Activated T-helper 1 cell treated with Interleukin-2 at 50 U/mL for 16 hours (primary cell): ENCODE measurements at regions not wholly inside any gene's neighbourhood (a gene's known extent, or its start where the extent isn't known, plus 50 kb on each side); places are given as distances from the start of the nearest gene placed in this dataset.
"Not testable (repeated sequence)": the region's sequence is repeated elsewhere in the genome, so short reads cannot be mapped to it uniquely, and the experiment has no call there.

Experiments used
- DNase-seq: peaks from one replicate; pipeline ENCODE4 v3.0.0-alpha.2; 2020; ENCODE audit warnings: low read depth

GRCh38 chr10:78416031-78417011 is 382.7 kb downstream of the RPS24 start:
- DNase-seq, result no peak

- DNase-seq, result no peak
These were observed 384.0 kb downstream of the RPS24 start for GRCh38 chr10:78417425-78418370.

GRCh38 chr10:78419481-78420265 is 386.0 kb downstream of the RPS24 start:
- DNase-seq, result no peak

- DNase-seq, result no peak
These were observed 387.5 kb downstream of the RPS24 start for GRCh38 chr10:78420946-78421735.

- DNase-seq, result not testable (repeated sequence)
These were observed 390.4 kb downstream of the RPS24 start for GRCh38 chr10:78424050-78424449.

DNA sequence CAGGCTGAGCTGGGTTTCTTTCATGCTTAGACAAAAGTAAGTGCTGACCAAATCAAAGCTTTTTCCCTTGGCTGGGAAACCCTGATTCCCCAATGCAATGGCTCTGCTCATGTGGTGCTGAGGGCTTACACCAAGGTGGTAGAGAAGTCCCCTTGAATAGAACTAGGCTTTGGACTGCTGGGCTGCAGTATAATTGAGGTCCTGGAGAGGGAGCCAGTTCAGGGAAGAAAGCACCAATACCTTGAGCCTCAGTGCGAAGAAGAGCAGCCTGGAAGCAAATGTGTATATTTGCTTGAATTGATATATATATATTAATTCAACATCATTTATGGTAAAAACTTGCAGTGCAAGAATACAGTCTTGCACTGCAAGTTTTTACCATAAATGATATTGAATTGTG is 391.1 kb downstream of the RPS24 start:
- DNase-seq, result no peak

- DNase-seq, result no peak
These were observed 392.5 kb downstream of the RPS24 start for GRCh38 chr10:78426181-78426580.

- DNase-seq, result no peak
These were observed 393.9 kb downstream of the RPS24 start for GRCh38 chr10:78427497-78428031.

DNA sequence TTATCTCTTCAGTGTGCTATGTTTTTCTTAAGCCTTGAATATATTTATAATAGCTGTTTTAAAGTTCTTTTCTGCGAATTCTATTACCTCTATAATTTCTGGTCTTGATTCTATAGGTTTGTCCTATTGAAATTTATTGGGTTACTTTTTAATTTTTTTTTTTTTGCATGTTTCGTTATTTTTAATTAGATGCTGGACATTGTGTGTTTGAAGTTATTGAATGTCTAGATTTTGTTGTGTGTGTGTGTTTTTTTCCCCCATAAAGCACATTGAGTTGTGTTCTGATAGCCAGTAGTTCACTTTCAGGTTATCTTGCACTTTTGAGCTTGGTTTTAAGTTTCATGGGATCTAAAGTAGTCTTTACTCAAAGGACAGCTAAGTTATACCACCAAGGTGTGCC is 394.9 kb downstream of the RPS24 start:
- no peak for DNase-seq

DNA sequence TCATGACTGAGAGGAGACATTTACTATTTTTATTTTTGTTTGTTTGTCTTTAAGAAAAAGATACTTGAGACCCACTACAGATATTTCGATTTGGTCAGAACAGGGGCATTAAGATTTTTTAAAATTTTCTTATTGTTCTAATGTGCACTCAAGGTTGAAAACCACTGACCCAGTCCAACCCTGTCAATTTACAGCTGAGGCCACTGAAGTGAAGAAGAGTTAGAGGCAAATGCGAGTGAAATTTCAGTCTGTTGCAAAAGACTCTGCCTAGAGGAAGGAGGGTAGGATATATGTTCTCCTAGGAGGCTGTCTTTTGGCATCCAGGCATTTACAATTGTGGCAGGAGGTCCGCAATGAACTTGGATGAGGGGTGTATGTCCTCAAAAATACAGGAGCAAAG is 396.3 kb downstream of the RPS24 start:
- no peak for DNase-seq

DNA sequence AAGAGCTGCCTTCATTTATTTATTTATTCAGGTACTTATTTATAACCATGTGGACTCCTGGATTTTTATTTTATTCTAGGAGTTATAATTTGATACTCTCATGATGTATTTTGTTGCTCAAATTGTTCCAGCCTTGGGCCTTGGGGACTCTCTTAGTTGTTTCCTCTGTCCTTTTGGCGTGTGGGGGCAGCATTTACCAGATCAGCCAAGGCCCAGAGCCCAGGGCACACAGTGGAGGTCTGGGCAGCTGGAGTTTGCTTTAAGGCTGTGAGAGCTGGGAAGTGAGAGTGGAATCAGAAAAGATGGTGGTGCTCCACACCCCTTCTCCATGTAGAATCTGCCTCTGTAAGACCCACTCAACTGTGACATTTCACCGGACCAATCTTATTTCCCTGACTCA is 398.9 kb downstream of the RPS24 start:
- DNase-seq, result no peak

DNA sequence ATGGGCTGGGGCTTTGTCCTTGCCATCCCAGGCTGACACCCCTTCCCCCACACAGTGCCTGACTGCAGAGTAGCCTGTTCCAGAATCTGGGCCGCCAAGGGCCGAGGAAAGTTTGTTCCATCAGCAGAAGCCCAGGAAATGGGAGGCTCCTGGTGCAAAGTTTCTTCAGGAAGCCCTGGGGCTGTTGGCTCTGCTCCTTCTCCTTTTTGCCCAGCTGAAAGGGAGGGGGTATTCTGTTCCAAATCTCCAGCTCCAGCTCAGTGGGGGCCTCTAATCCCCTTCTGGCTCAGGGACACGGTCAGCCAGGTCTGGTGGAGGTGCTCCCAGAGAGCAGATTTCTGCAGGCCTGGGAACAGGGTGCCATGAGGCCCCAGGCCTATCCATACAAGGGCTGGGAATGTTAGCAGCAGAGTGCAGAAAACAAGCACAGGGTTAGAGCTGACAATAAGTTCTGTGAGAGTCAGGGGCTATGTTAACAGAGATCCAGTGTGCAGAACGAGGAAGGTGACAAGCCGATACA is 399.5 kb downstream of the RPS24 start:
- no peak for DNase-seq

DNA sequence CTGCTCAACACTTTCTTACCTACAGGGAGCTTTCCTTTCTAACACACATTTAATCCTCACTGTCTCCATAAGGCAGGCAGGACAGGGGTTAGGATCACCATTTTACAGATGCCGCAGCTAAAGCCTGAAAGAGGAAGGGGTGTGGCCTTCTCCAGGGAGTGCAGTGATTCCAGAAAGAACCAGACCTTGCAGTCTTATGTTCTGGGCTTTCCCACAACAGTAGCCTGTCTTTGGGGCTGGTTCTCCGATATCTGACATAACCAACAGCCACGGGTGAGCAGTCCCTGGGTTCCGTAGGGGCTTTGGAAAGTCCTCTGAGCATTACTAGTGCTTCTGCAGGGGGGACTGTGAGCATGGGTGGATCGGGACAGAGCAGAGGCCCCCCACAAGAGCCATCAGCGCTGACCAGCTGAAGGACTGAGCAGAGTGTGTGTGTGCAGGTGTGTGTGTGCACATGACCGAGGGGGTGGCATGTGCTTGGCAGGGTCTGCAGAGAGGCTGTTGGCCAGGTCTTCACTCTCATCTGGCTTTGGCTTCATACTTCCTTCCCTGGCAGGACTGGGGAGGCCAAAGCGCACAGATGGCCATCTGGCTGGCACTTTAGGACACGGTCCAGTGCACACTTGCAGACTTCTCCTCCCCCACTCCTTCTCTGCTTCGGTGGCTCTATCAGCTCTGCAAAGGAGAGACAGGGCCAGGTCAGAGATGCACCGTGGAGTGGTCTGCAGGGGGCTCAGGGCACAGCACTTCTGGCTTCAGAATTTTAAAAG is 400.3 kb downstream of the RPS24 start:
- no peak for DNase-seq

DNA sequence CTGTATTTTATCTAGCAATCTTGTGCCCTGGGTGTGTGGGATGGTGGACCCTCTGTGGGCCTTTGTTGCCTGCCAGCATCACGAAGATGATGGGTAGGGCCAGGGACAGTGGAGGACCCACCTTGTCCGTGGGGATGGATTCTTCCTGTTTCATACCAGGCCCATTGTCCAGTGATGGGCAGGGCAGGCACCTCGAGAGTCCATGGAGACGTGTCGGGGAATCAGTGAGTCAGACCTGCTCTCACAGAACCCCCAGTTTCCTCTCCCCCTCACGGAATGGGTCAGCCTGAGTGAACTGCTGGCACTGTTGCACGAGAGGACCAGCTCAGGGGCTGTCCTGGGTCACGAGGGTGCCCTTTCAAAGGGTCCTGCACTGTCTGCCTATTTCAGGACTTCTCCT is 401.2 kb downstream of the RPS24 start:
- no peak for DNase-seq

GRCh38 chr10:78435484-78436221 is 402.0 kb downstream of the RPS24 start:
- no peak for DNase-seq

GRCh38 chr10:78436222-78436573 is 402.5 kb downstream of the RPS24 start:
- DNase-seq, result no peak

GRCh38 chr10:78436706-78437406 is 403.2 kb downstream of the RPS24 start:
- DNase-seq, result no peak

DNA sequence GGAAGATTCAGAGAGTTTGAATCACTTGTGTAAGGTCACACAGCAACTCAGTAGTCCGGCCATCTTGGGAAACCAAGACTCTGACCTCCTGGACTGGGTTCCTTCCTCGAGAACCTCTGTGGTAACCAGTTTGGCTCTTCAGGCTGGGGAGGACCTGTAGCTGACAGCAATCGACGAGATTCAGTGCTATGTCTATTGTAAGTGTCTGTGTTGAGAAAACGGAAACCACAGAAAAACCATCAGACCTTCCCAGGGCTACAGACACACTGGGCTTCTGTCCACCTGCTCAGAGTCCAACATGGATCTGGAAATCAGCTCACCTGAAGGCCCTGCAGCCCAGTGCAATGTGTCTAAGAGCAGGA is 403.7 kb downstream of the RPS24 start:
- DNase-seq, result no peak
